ENCODE measurements at regions not wholly inside any gene's neighbourhood (a gene's known extent, or its start where the extent isn't known, plus 50 kb on each side); places are given as distances from the start of the nearest gene placed in this dataset.

DNA sequence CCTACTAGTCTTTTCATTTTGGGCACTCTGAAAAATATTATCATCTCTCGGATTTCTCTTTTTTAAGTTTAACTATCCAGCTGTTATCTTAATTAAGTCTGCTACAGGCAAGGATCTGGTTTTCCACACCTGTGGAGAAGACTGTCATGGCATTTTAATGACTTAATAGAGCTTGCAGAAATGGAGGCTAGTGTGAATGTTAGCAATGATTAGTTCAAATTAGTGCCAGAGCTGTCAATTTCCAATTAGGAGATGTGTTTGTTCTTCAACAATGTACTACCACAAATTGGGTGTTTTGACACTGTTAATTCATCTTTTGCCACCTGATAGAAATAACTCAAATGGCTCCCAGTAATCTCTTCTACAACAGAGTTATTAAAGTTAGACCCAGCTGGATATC, 2023.0 kb upstream of the CDH9 start:
- WGBS (ENCODE audit: low lambda C conversion rate), result 3% methylated on average over 1 of the region's 1 CpG
- POLR2A ChIA-PET, result no interaction called here
- no peak for DNase-seq

More for the DNA sequence above, 2023.0 kb upstream of the CDH9 start:
- Histone ChIP-seq H3K9ac (no peak overlapping the region), H3K4me1 (ENCODE audit: control insufficient read depth in 1 of 2, insufficient read depth in 2 of 2, low read depth in 1 of 2, low read length in 1 of 2) (no peaks in the 10 kb centered on the region), H3K79me2 (ENCODE audit: insufficient read depth) (no peaks in the 10 kb centered on the region), H2AFZ (ENCODE audit: low read depth) (no peak overlapping the region), H3K36me3 (replicated peaks in 1 of 2; ENCODE audit: control insufficient read depth in 1 of 2, insufficient read depth in 2 of 2, low read length in 1 of 2) (no peaks in the 10 kb centered on the region), H3K4me2 (no peak overlapping the region), H3F3A (replicated peaks; ENCODE audit: insufficient read depth) (no peaks in the 10 kb centered on the region), H3K4me3 (ENCODE audit: low read depth in 2 of 2, low read length in 1 of 2) (no peak overlapping the region), H3K9me3 (no peaks in the 10 kb centered on the region), H3K27ac (ENCODE audit: low read depth in 2 of 2, low read length in 1 of 2) (no peak overlapping the region), H4K20me1 (ENCODE audit: insufficient read depth) (no peaks in the 10 kb centered on the region), H3K9me2 (no peaks in the 10 kb centered on the region), H3K27me3 (ENCODE audit: insufficient read depth) (no peaks in the 10 kb centered on the region)
- TF ChIP-seq JUND (IDR thresholded peaks at IDR 0.05) (no peak), SMC3 (IDR thresholded peaks at IDR 0.05; ENCODE audit: low read depth, low read length) (no peak), POLR2AphosphoS5 (IDR thresholded peaks at IDR 0.05; ENCODE audit: low read depth, low read length) (no peak), ELF1 (IDR thresholded peaks at IDR 0.05) (no peak), YY1 (IDR thresholded peaks at IDR 0.05; ENCODE audit: low read depth) (no peak), FOXM1 (IDR thresholded peaks at IDR 0.05; ENCODE audit: low read depth) (no peak), CHD2 (IDR thresholded peaks at IDR 0.05; ENCODE audit: low read length, partially characterized antibody) (no peak), MXI1 (IDR thresholded peaks at IDR 0.05; ENCODE audit: low read depth, low read length) (no peak), SIN3A (IDR thresholded peaks at IDR 0.05; ENCODE audit: borderline replicate concordance, low read depth, low read length) (no peak)
- TF ChIP-seq, protein P1, sequence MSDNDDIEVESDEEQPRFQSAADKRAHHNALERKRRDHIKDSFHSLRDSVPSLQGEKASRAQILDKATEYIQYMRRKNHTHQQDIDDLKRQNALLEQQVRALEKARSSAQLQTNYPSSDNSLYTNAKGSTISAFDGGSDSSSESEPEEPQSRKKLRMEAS (IDR thresholded peaks at IDR 0.05; ENCODE audit: low read depth), result no peak
- TF ChIP-seq, protein P2, sequence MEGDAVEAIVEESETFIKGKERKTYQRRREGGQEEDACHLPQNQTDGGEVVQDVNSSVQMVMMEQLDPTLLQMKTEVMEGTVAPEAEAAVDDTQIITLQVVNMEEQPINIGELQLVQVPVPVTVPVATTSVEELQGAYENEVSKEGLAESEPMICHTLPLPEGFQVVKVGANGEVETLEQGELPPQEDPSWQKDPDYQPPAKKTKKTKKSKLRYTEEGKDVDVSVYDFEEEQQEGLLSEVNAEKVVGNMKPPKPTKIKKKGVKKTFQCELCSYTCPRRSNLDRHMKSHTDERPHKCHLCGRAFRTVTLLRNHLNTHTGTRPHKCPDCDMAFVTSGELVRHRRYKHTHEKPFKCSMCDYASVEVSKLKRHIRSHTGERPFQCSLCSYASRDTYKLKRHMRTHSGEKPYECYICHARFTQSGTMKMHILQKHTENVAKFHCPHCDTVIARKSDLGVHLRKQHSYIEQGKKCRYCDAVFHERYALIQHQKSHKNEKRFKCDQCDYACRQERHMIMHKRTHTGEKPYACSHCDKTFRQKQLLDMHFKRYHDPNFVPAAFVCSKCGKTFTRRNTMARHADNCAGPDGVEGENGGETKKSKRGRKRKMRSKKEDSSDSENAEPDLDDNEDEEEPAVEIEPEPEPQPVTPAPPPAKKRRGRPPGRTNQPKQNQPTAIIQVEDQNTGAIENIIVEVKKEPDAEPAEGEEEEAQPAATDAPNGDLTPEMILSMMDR (IDR thresholded peaks at IDR 0.05), result no peak
- TF ChIP-seq, protein P3, sequence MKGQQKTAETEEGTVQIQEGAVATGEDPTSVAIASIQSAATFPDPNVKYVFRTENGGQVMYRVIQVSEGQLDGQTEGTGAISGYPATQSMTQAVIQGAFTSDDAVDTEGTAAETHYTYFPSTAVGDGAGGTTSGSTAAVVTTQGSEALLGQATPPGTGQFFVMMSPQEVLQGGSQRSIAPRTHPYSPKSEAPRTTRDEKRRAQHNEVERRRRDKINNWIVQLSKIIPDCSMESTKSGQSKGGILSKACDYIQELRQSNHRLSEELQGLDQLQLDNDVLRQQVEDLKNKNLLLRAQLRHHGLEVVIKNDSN (IDR thresholded peaks at IDR 0.05; ENCODE audit: borderline replicate concordance, low read depth), result no peak
- TF ChIP-seq, protein P4, sequence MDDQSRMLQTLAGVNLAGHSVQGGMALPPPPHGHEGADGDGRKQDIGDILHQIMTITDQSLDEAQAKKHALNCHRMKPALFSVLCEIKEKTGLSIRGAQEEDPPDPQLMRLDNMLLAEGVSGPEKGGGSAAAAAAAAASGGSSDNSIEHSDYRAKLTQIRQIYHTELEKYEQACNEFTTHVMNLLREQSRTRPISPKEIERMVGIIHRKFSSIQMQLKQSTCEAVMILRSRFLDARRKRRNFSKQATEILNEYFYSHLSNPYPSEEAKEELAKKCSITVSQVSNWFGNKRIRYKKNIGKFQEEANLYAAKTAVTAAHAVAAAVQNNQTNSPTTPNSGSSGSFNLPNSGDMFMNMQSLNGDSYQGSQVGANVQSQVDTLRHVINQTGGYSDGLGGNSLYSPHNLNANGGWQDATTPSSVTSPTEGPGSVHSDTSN (IDR thresholded peaks at IDR 0.05), result no peak
- TF ChIP-seq, protein P5, sequence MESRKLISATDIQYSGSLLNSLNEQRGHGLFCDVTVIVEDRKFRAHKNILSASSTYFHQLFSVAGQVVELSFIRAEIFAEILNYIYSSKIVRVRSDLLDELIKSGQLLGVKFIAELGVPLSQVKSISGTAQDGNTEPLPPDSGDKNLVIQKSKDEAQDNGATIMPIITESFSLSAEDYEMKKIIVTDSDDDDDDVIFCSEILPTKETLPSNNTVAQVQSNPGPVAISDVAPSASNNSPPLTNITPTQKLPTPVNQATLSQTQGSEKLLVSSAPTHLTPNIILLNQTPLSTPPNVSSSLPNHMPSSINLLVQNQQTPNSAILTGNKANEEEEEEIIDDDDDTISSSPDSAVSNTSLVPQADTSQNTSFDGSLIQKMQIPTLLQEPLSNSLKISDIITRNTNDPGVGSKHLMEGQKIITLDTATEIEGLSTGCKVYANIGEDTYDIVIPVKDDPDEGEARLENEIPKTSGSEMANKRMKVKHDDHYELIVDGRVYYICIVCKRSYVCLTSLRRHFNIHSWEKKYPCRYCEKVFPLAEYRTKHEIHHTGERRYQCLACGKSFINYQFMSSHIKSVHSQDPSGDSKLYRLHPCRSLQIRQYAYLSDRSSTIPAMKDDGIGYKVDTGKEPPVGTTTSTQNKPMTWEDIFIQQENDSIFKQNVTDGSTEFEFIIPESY (IDR thresholded peaks at IDR 0.05; ENCODE audit: borderline replicate concordance, low read depth), result no peak
- CTCF ChIA-PET, result no interaction called here

Measured in SK-N-SH (cell line).